Activated naive CD8-positive, alpha-beta T cell (primary cell): ENCODE measurements at regions not wholly inside any gene's neighbourhood (a gene's known extent, or its start where the extent isn't known, plus 50 kb on each side); places are given as distances from the start of the nearest gene placed in this dataset.
"Not testable (repeated sequence)": the region's sequence is repeated elsewhere in the genome, so short reads cannot be mapped to it uniquely, and the experiment has no call there.

Source experiments
- H3K27ac Mint-ChIP-seq: one replicate; pipeline ENCODE4 v1.8.0; 2021; ENCODE audit warnings: mixed read lengths
- H3K27me3 Mint-ChIP-seq: one replicate; pipeline ENCODE4 v1.8.0; 2021; ENCODE audit warnings: mixed read lengths
- H3K36me3 Mint-ChIP-seq: one replicate; pipeline ENCODE4 v1.8.0; 2021; ENCODE audit warnings: mixed read lengths
- H3K4me1 Mint-ChIP-seq: one replicate; pipeline ENCODE4 v1.8.0; 2021; ENCODE audit warnings: low read depth, mixed read lengths
- H3K4me3 Mint-ChIP-seq: one replicate; pipeline ENCODE4 v1.8.0; 2021; ENCODE audit warnings: mild to moderate bottlenecking, mixed read lengths
- H3K9me3 Mint-ChIP-seq: one replicate; pipeline ENCODE4 v1.8.0; 2021; ENCODE audit warnings: low read depth, mixed read lengths

DNA sequence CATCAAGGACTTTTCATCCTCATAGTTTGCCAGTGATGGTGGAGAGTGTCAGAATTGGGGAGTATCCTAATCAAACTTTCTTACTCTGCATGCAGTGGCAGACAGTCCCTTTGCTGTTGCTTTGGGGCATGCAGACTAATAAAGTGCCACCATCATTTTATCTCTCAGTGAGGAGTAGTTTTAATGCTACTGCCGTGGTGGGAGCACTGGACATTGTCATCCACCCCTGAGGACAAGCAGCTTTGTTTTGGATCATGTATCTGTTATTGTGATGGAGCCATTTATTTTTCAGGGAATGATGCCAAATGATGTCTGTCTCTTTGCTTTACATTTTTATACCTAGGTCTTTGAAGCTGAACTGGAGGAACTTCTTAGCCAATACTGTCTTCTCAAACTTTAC is 1226.9 kb downstream of the FOXD4L5 start:
- H3K36me3 Mint-ChIP-seq, H3K4me1 Mint-ChIP-seq, H3K4me3 Mint-ChIP-seq, H3K27ac Mint-ChIP-seq, H3K27me3 Mint-ChIP-seq, H3K9me3 Mint-ChIP-seq: not testable (repeated sequence)

DNA sequence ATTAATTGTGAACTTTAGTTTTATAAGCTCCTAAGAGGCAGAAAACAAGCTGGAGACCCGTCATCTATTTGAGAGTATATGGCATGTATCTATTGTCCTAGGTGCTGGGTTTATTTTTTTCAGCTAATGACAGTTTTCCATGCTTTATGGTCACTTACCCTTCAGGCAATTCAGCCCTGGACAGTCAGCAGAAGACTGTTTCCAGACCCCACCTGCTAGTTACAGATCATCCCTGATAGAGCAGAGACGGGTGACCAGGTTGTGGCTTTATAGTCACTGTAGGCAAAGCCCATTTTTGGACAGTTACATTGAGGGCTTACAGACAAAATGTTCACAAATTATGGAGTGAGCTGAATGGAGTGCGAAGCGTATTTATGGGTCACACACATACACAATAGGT is 1227.5 kb downstream of the FOXD4L5 start:
- Mint-ChIP-seq H3K27ac (no peak overlapping the region), H3K27me3 (no peaks in the 10 kb centered on the region), H3K4me1 (no peaks in the 10 kb centered on the region), H3K9me3 (no peaks in the 10 kb centered on the region), H3K36me3 (no peaks in the 10 kb centered on the region), H3K4me3 (no peak overlapping the region)

DNA sequence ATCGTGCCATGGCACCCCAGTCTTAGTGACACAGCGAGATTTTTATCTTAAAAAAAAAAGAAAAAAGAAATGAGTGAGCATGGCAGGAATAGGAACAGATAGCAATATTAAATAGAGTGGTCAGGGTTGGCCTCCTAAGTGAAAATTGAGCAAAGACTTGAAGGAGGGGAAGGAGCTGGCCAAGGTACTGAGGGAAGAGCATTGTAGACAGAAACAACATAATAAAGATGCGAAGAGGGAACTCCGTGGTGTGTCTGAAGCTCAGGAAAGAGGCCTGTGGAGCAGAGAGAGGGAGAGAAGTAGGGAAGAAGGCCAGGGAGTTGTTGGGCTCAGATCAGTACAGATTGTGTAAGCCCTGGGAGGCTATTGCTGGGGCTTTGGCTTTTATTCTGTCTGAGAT is 1256.1 kb downstream of the FOXD4L5 start:
- H3K27ac Mint-ChIP-seq, H3K4me1 Mint-ChIP-seq, H3K27me3 Mint-ChIP-seq, H3K9me3 Mint-ChIP-seq, H3K4me3 Mint-ChIP-seq, H3K36me3 Mint-ChIP-seq: not testable (repeated sequence)

- not testable (repeated sequence) for H3K27ac Mint-ChIP-seq, H3K36me3 Mint-ChIP-seq, H3K27me3 Mint-ChIP-seq
These were observed 1264.1 kb downstream of the FOXD4L5 start for GRCh38 chr9:64020696-64021491.

GRCh38 chr9:64017666-64018065 is 1267.3 kb downstream of the FOXD4L5 start:
- H3K9me3 Mint-ChIP-seq, H3K27ac Mint-ChIP-seq, H3K27me3 Mint-ChIP-seq, H3K4me3 Mint-ChIP-seq, H3K4me1 Mint-ChIP-seq, H3K36me3 Mint-ChIP-seq: not testable (repeated sequence)

More at GRCh38 chr9:64020696-64021491, 1264.1 kb downstream of the FOXD4L5 start:
- H3K4me3 Mint-ChIP-seq, H3K4me1 Mint-ChIP-seq, H3K9me3 Mint-ChIP-seq: not testable (repeated sequence)

DNA sequence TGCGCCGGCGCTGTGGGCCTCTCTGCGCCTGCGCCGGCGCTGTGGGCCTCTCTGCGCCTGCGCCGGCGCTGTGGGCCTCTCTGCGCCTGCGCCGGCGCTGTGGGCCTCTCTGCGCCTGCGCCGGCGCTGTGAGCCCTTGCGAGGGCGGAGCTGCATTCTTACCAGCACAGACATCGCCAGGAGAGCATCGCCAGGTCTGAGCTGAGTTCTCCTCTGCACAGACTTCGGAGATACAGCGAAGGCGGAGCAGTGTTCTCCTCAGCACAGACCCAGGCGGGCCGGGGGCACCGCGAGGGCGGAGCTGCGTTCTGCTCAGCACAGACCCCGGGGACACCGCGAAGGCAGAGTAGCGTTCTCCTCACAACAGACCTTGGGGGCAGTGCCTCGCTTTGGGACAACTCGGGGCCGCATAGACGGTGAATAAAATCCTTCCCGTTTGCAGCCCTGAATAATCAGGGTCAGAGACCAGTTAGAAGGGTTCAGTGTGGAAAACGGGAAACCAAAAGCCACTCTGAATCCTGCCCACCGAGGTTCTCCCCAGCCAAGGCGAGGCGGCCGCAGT is 1268.1 kb downstream of the FOXD4L5 start:
- not testable (repeated sequence) for H3K36me3 Mint-ChIP-seq, H3K4me1 Mint-ChIP-seq, H3K27me3 Mint-ChIP-seq, H3K9me3 Mint-ChIP-seq, H3K27ac Mint-ChIP-seq
- peak overlapping the region; percentile 69 for H3K4me3 Mint-ChIP-seq

- peak overlapping the region; percentile 66 for H3K4me3 Mint-ChIP-seq
- not testable (repeated sequence) for H3K27ac Mint-ChIP-seq, H3K36me3 Mint-ChIP-seq, H3K9me3 Mint-ChIP-seq, H3K27me3 Mint-ChIP-seq, H3K4me1 Mint-ChIP-seq
These were observed 1268.8 kb downstream of the FOXD4L5 start for GRCh38 chr9:64016246-64016645.

DNA sequence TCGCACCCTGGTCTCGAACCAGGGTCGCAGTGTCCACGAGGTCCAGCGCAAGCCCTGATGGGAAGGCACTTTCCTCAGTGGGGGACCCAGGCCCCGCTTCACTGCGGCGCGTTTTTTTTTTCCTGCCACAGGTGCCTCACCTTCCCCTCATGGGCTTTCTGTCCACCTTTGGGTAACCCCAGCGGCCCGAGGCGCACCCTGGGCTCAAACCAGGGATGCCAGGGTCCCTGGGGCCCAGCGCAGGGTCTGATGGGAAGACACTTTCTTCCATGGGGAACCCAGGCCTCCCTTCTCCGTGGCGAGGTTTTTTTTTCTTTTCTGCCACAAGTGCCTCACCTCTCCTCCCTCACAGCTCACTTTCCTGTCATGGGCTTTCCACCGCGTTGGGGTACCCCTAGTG is 1269.9 kb downstream of the FOXD4L5 start:
- Mint-ChIP-seq H3K36me3 (no peaks in the 10 kb centered on the region), H3K27ac (no peak overlapping the region), H3K9me3 (no peaks in the 10 kb centered on the region), H3K4me1 (no peaks in the 10 kb centered on the region), H3K27me3 (no peaks in the 10 kb centered on the region), H3K4me3 (no peak overlapping the region)

DNA sequence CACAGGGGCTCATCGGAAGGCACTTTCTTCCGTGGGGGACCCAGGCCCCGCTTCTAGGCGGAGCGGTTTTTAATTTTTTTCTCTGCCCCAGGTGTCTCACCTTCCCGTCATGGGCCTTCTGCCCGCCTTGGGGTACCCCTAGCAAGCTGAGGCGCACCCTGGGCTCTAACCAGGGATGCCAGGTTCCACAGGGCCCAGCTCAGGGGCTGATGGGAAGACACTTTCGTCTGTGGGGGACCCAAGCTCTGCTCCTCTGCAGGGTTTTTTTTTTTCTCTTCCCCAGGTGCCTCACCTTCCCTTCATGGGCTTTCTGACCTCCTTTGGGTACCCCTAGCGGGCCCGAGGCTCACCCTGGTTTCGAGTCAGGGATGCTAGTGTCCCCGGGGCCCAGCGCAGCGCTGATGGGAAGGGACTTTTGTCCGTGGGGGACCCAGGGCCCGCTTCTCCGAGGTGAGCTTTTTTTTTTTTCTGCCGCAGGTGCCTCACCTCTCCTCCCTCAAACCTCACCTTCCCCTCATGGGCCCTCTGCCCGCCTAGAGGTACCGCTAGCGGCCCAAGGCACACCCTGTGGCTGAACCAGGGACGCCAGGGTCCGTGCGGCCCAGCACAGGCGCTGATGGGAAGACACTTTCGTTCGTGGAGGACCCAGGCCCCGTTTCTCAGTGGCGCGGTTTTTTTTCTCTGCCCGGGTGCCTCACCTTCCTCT is 1270.5 kb downstream of the FOXD4L5 start:
- H3K4me3 Mint-ChIP-seq, H3K9me3 Mint-ChIP-seq, H3K4me1 Mint-ChIP-seq, H3K36me3 Mint-ChIP-seq, H3K27me3 Mint-ChIP-seq, H3K27ac Mint-ChIP-seq: not testable (repeated sequence)

GRCh38 chr9:64013122-64013521 is 1271.9 kb downstream of the FOXD4L5 start:
- not testable (repeated sequence) for H3K4me1 Mint-ChIP-seq, H3K9me3 Mint-ChIP-seq, H3K36me3 Mint-ChIP-seq, H3K27ac Mint-ChIP-seq, H3K4me3 Mint-ChIP-seq, H3K27me3 Mint-ChIP-seq

GRCh38 chr9:64012014-64012413 is 1273.0 kb downstream of the FOXD4L5 start:
- not testable (repeated sequence) for H3K27ac Mint-ChIP-seq, H3K4me1 Mint-ChIP-seq, H3K4me3 Mint-ChIP-seq, H3K27me3 Mint-ChIP-seq, H3K36me3 Mint-ChIP-seq, H3K9me3 Mint-ChIP-seq

DNA sequence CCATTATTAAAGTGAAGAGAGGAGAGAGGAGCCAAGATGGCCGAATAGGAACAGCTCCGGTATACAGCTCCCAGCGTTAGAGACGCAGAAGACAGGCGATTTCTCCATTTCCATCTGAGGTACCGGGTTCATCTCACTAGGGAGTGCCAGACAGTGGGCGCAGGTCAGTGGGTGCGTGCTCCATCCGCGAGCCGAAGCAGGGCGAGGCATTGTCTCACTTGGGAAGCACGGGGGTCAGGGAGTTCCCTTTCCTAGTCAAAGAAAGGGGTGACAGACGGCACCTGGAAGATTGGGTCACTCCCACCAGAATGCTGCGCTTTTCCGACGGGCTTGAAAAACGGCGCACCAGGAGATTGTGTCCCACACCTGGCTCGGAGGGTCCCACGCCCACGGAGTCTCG is 1305.3 kb downstream of the FOXD4L5 start:
- H3K9me3 Mint-ChIP-seq, H3K27me3 Mint-ChIP-seq, H3K27ac Mint-ChIP-seq, H3K4me3 Mint-ChIP-seq, H3K36me3 Mint-ChIP-seq, H3K4me1 Mint-ChIP-seq: not testable (repeated sequence)
